ENCODE measurements at regions not wholly inside any gene's neighbourhood (a gene's known extent, or its start where the extent isn't known, plus 50 kb on each side); places are given as distances from the start of the nearest gene placed in this dataset.

DNA sequence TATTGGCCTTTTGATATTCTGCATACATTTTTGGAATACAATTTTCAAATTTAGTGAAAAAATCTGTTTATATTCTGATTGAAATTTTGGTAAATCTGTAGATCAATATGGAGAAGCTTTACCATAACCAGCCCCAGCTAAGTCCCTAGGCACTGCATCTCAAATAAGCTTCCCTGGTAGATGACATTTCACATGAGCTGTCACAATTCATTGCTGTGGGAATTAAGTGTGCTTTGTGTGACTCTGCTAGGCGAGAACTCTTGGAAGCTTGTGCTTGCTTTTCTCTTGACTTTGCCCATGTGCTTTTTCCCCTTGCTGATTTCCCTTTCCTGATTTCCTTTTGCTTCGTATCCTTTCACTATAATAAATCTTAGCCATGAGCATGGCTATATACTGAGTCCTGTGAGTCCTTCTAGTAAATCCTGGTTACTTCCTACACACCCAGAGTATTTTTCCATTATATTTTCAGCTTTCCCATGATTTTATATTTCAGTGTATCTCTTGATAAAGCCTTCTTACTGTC, 166.5 kb upstream of the MMS22L start:
- Mint-ChIP-seq H3K27me3 (ENCODE audit: unreplicated experiment) (no peaks in the 10 kb centered on the region), H3K4me1 (ENCODE audit: low read depth, unreplicated experiment) (no peaks in the 10 kb centered on the region), H3K36me3 (ENCODE audit: insufficient read depth, unreplicated experiment) (no peaks in the 10 kb centered on the region), H3K9me3 (ENCODE audit: low read depth, unreplicated experiment) (no peaks in the 10 kb centered on the region), H3K27ac (ENCODE audit: unreplicated experiment) (no peak overlapping the region), H3K4me3 (ENCODE audit: low read depth, unreplicated experiment) (no peak overlapping the region)
- TF ChIP-seq, protein P1, sequence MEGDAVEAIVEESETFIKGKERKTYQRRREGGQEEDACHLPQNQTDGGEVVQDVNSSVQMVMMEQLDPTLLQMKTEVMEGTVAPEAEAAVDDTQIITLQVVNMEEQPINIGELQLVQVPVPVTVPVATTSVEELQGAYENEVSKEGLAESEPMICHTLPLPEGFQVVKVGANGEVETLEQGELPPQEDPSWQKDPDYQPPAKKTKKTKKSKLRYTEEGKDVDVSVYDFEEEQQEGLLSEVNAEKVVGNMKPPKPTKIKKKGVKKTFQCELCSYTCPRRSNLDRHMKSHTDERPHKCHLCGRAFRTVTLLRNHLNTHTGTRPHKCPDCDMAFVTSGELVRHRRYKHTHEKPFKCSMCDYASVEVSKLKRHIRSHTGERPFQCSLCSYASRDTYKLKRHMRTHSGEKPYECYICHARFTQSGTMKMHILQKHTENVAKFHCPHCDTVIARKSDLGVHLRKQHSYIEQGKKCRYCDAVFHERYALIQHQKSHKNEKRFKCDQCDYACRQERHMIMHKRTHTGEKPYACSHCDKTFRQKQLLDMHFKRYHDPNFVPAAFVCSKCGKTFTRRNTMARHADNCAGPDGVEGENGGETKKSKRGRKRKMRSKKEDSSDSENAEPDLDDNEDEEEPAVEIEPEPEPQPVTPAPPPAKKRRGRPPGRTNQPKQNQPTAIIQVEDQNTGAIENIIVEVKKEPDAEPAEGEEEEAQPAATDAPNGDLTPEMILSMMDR (IDR thresholded peaks at IDR 0.05; ENCODE audit: unreplicated experiment) = no peak
- no TSS peak for BruUV-seq (replicated peaks)
- intact Hi-C loops (cut with micrococcal nuclease; ENCODE audit: unreplicated experiment) = no loop called here
- CTCF ChIA-PET = no interaction called here
- DNase-seq = no peak

DNA sequence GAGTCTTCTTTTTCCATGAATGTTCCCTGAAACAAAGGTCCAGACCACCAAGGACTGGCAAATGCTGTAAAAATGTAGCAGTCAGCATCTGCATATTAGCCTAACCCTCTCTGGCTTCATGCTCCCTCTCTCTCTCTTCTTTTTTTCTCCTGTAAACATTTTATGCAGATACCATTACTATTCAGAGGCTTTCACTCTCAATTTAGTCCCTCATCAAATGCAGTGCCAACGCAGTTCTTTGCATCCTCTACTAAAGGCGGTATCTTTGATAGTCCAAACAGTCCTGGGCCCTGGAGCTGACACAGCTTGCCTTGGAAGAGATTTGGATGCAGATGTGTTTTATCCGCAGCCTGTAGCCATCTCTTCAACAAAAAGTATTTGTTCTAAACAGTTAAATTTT, 167.1 kb upstream of the MMS22L start:
- H3K4me3 Mint-ChIP-seq (ENCODE audit: low read depth, unreplicated experiment) = no peak overlapping the region

DNA sequence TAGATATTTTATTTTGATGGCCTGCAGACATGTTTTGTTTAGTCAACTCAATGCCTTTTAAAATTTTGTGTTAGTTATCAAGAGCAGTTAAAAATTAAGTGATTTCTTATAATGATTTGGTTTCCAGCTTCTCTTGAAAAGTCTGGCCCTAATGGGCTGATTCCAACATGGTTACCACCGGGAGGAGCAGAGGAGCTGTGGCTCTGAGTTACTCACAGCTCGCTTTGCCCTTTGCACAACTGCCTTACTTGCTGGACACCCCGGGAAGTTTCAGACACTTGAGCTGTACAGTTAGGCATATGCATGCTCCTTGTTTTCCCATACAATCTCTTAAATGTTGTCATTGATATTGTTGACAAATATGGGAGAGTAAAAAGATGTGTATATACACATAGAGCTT, 173.1 kb upstream of the MMS22L start:
- no peak overlapping the region for H3K27ac Mint-ChIP-seq (ENCODE audit: unreplicated experiment)
- CTCF ChIA-PET = no interaction called here
- H3K4me1 Mint-ChIP-seq (ENCODE audit: low read depth, unreplicated experiment) = no peaks in the 10 kb centered on the region
- TF ChIP-seq, protein P1 (IDR thresholded peaks at IDR 0.05; ENCODE audit: unreplicated experiment) = no peak
- no peak for DNase-seq
- H3K9me3 Mint-ChIP-seq (ENCODE audit: low read depth, unreplicated experiment) = no peaks in the 10 kb centered on the region
- H3K27me3 Mint-ChIP-seq (ENCODE audit: unreplicated experiment) = no peaks in the 10 kb centered on the region
- no TSS peak for BruUV-seq (replicated peaks)
- no peaks in the 10 kb centered on the region for H3K36me3 Mint-ChIP-seq (ENCODE audit: insufficient read depth, unreplicated experiment)
- no peak overlapping the region for H3K4me3 Mint-ChIP-seq (ENCODE audit: low read depth, unreplicated experiment)
- intact Hi-C loops (cut with micrococcal nuclease; ENCODE audit: unreplicated experiment) = no loop called here

More for the DNA sequence above, 167.1 kb upstream of the MMS22L start:
- no peaks in the 10 kb centered on the region for H3K36me3 Mint-ChIP-seq (ENCODE audit: insufficient read depth, unreplicated experiment)
- no peak overlapping the region for H3K27ac Mint-ChIP-seq (ENCODE audit: unreplicated experiment)
- no peaks in the 10 kb centered on the region for H3K4me1 Mint-ChIP-seq (ENCODE audit: low read depth, unreplicated experiment)
- intact Hi-C loops (cut with micrococcal nuclease; ENCODE audit: unreplicated experiment) = no loop called here
- DNase-seq = no peak
- TF ChIP-seq, protein P1 (IDR thresholded peaks at IDR 0.05; ENCODE audit: unreplicated experiment) = no peak
- CTCF ChIA-PET = no interaction called here
- H3K9me3 Mint-ChIP-seq (ENCODE audit: low read depth, unreplicated experiment) = no peaks in the 10 kb centered on the region
- H3K27me3 Mint-ChIP-seq (ENCODE audit: unreplicated experiment) = no peaks in the 10 kb centered on the region
- BruUV-seq (replicated peaks) = no TSS peak

DNA sequence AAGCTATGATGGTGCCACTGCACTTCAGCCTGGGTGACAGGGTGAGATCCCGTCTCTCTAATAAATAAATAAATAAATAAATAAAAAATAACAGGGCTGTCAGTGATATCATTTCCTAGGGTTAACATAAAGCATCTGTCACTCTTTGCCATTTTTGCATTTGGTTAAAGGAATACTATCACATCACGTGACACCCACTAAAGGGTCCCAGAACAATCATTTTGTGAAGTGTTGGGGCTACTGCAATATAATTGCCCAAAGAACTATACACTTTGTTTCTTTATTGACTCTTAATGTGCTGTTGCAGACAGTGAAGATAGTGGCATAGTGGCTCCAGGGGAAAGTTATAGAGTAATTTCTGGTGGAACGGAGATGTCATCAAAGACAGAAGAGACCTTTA, 176.5 kb upstream of the MMS22L start:
- TF ChIP-seq, protein P1 (IDR thresholded peaks at IDR 0.05; ENCODE audit: unreplicated experiment) = no peak
- intact Hi-C loops (cut with micrococcal nuclease; ENCODE audit: unreplicated experiment) = no loop called here
- Mint-ChIP-seq H3K9me3 (ENCODE audit: low read depth, unreplicated experiment) (no peaks in the 10 kb centered on the region), H3K4me1 (ENCODE audit: low read depth, unreplicated experiment) (no peaks in the 10 kb centered on the region), H3K4me3 (ENCODE audit: low read depth, unreplicated experiment) (no peak overlapping the region), H3K36me3 (ENCODE audit: insufficient read depth, unreplicated experiment) (no peaks in the 10 kb centered on the region), H3K27ac (ENCODE audit: unreplicated experiment) (no peak overlapping the region), H3K27me3 (ENCODE audit: unreplicated experiment) (no peaks in the 10 kb centered on the region)
- DNase-seq = no peak
- CTCF ChIA-PET = no interaction called here
- BruUV-seq (replicated peaks) = no TSS peak

Measured in Calu3 (cell line).